ENCODE measurements at regions not wholly inside any gene's neighbourhood (a gene's known extent, or its start where the extent isn't known, plus 50 kb on each side); places are given as distances from the start of the nearest gene placed in this dataset.

DNA sequence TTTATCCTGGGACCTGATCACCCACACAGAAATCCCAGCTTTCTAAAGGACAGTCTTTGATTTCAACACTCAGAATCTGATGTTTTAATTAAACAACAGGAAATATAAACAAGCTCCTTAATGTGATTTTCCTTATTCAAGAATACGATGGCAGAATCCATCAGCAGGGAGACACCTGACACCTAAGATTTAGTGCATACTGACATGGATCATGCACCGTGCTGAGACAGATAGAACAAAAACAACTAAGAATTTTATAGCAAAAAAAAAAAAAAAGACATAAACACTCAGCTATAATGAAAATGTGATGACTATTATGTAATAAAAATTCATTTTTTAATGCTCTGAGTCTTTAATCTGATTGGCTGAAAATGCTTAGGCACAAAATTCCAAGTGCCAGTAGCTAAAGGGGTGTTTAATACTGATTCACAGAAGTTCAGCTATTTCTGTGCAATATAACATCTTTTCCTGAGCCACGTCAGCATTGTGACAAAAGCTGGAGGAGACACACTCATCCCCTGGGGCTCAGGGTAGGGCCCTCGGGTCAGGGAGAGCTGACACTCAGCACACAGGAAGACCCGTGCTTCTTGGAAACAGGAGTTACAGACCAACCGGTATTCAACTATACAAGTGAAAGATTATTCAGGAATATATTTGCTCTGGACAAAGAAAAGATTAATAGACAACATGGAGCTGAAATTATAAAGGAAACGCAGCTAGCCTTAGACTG is 247.4 kb downstream of the FBXO15 start:
- H3K27ac ChIP-seq, result no peak overlapping the region
- TF ChIP-seq, protein P1, sequence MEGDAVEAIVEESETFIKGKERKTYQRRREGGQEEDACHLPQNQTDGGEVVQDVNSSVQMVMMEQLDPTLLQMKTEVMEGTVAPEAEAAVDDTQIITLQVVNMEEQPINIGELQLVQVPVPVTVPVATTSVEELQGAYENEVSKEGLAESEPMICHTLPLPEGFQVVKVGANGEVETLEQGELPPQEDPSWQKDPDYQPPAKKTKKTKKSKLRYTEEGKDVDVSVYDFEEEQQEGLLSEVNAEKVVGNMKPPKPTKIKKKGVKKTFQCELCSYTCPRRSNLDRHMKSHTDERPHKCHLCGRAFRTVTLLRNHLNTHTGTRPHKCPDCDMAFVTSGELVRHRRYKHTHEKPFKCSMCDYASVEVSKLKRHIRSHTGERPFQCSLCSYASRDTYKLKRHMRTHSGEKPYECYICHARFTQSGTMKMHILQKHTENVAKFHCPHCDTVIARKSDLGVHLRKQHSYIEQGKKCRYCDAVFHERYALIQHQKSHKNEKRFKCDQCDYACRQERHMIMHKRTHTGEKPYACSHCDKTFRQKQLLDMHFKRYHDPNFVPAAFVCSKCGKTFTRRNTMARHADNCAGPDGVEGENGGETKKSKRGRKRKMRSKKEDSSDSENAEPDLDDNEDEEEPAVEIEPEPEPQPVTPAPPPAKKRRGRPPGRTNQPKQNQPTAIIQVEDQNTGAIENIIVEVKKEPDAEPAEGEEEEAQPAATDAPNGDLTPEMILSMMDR (conservative IDR thresholded peaks at IDR 0.05), result no peak

DNA sequence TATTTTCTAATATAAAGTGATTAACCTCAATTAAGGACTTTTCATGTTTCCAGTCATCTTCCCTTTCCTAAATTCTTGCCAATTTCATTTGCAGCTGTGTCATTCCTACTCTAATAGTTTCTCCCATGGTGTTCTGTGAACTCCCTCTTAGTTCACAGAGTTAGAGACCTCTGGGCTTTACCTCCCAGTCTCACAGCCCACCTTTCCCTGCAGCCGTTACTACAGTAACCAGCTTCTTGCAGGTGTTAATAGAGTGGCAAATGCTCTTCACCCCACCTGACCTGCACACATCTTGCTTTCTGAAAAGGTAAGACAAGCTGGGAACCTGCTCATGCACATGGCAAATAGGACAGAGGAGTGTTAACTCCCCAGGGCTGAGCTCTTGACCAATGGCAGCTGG is 250.1 kb downstream of the FBXO15 start:
- TF ChIP-seq, protein P1 (conservative IDR thresholded peaks at IDR 0.05), result no peak
- no peak overlapping the region for H3K27ac ChIP-seq

DNA sequence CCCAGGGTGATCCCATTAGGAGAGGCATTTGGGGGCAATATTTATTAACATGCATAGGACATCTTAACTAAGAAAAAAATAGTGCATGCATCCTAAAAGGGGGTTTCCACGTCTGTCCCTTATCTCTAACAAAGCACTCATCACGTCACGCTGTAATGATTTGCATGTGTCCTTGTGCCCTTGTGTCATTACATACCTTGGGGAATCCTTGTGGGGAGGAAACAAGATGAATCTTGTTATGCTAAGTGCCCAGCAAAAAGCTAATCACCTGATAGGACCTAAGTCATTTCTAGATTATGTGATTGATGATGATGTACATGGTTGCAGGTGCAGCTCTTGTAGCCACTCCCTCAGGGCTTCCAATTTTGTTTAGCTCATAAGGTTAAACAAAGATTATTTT is 250.9 kb downstream of the FBXO15 start:
- no peak overlapping the region for H3K27ac ChIP-seq
- TF ChIP-seq, protein P1 (conservative IDR thresholded peaks at IDR 0.05), result no peak

DNA sequence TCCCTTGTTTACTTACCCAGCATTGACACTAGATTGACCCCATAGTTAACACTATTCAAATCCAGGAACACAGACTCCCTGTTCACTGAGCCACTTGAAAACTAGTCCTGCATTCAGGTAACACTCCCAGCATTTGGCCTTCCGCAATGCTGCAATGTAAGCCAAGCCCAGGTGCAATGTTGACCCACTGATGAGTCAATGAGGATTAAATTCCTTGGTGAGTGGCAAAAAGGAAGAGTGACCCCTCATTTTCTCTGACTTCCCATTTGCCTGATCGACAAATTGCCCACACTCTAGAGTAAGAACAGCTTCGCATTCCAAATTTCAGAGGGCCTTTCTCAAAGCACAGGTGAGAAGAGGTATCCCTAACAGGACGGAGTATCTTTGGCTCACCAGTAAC is 251.9 kb downstream of the FBXO15 start:
- H3K27ac ChIP-seq, result no peak overlapping the region
- TF ChIP-seq, protein P1 (conservative IDR thresholded peaks at IDR 0.05), result no peak

DNA sequence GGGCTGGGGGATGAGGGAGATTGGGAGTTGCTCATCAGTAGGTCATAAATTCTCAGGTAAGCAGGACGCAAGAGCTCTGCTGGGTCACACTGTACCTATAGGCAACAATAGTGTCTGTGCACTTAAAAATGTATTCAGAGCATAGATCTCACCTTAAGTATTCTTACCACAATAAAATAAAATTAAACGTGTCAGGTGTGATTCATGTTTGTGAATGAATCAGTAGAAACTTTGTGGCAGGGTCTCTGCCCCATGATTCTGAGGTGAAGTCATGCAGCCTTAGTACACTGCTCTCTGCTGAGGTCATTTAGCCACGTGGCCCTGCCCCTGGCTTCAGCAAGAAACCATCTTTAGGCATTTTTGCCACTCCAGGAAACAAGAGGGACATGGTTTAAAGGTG is 253.8 kb downstream of the FBXO15 start:
- TF ChIP-seq, protein P1 (conservative IDR thresholded peaks at IDR 0.05), result no peak
- no peak overlapping the region for H3K27ac ChIP-seq

DNA sequence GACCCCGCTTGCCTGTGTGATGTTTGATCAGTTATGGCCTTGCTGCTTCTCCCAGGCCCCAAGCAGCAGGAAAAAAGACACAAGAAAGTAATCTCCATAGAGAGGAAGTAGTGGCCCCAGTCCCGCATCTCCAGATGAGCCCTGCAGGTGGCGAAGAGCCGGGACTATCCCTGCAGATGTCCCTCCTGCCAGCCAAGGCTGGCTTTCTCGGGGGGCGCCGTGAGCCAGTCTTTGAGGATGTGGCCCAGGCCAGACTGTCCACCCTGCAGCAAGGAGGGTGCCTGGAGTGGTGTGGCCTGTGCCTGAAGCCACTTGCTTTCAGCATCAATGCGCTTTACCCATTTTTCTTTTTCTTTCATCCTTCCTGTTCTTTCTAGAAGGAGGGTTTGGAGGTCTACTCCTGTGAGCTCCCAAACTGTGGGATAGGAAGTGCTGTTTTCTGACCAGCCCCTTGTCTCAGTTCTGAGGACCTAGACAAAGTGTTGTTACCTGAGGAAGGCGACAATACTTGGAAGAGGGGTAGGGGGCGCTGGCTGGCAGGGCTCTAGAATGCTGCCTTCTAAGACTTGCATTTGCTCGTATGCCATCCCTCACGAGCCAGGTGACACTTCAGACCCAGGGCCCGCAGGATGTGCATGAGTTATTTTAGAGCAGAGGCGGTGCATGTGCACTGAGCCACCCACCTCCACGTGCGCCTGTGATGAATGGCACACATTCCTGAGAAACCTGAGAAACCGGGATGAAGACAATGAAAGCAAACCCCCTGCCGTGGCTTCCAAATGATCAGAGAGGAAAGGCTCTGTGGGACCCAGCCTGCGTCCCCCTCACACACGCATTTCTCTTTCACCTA is 255.8 kb downstream of the FBXO15 start:
- TF ChIP-seq, protein P1 (conservative IDR thresholded peaks at IDR 0.05), result no peak; the same call in 1 of the 2 replicates
- H3K27ac ChIP-seq, result no peak overlapping the region

DNA sequence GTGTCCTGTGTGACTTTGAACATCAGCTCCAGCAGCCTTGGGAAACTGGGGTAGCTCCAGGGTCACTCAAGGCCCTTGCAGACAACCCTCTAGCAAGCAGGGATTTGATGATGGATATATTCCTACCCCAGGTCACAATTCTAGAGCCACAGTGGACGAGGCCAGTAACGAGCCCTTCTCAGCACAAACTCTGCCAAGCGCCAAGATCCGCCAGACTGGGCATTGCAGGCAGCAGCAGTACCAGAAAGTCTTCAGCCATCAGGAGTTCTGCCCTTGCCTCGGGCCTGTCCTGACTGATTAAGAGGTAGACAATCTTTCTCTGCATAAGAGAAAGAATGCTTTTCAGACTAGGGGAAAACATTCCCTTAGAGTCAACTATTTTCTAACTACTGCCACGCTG is 259.1 kb downstream of the FBXO15 start:
- TF ChIP-seq, protein P1 (conservative IDR thresholded peaks at IDR 0.05), result no peak
- no peak overlapping the region for H3K27ac ChIP-seq
